HEK293 (cell line): ENCODE measurements at regions not wholly inside any gene's neighbourhood (a gene's known extent, or its start where the extent isn't known, plus 50 kb on each side); places are given as distances from the start of the nearest gene placed in this dataset.
"Not testable (repeated sequence)": the region's sequence is repeated elsewhere in the genome, so short reads cannot be mapped to it uniquely, and the experiment has no call there.

Experiments
- CTCF ChIA-PET: fragments of 350-600 bp; formaldehyde crosslinking; extraction: SDS; loops from one replicate; lab custom pipeline; 2021; ENCODE audit warnings: antibody characterized with exemption; lab: Yijun Ruan, JAX
- POLR2A ChIA-PET: fragments of 300-600 bp; formaldehyde crosslinking; extraction: SDS; loops from one replicate; lab custom pipeline; 2020; ENCODE audit warnings: antibody characterized with exemption, inconsistent platforms; lab: Yijun Ruan, JAX
- H3K27ac ChIP-seq: fragments of 200-500 bp; sonication (Bioruptor generic); 2 replicates; pipeline ENCODE4 v1.5.1; 2014; ENCODE audit warnings: low read depth, low read length, control low read depth, inconsistent platforms; ENCODE audit errors: extremely low read depth
- H3K36me3 ChIP-seq, 2 experiments: fragments of 200-500 bp in 1 of 2; sonication (Bioruptor generic) in 1 of 2; 1 replicate in 1 of 2; 2 replicates in 1 of 2; pipeline ENCODE4 v1.5.1; 2014 to 2017; ENCODE audit warnings: inconsistent platforms in 2 of 2, low read length in 2 of 2; ENCODE audit not compliant: control insufficient read depth in 2 of 2, insufficient read depth in 1 of 2
- H3K4me1 ChIP-seq: fragments of 200-500 bp; sonication (Bioruptor generic); 2 replicates; pipeline ENCODE4 v1.5.1; 2014; ENCODE audit warnings: mild to moderate bottlenecking, low read length, inconsistent platforms; ENCODE audit not compliant: control insufficient read depth, insufficient read depth
- H3K4me3 ChIP-seq: 2 replicates; pipeline ENCODE4 v1.5.1; 2011; ENCODE audit warnings: low read depth, mild to moderate bottlenecking, control low read depth, low read length, moderate library complexity
- H3K9me3 ChIP-seq: fragments of 200-500 bp; sonication (Bioruptor generic); 2 replicates; pipeline ENCODE4 v1.5.1; 2014; ENCODE audit warnings: low read depth, low read length, inconsistent platforms; ENCODE audit not compliant: control insufficient read depth, insufficient read depth
- HOXA7 ChIP-seq: sonication (generic); formaldehyde crosslinking; IDR thresholded peaks from 2 replicates; pipeline ENCODE4 v1.8.1; 2022; ENCODE audit warnings: missing genetic modification reagents, borderline replicate concordance
- SETDB1 ChIP-seq: IDR thresholded peaks from one replicate; pipeline ENCODE4 v1.6.1; 2017; ENCODE audit warnings: mild to moderate bottlenecking, low read length, moderate library complexity, mixed read lengths; ENCODE audit not compliant: insufficient read length
- WT1 ChIP-seq: fragments of 450-650 bp; formaldehyde crosslinking; IDR thresholded peaks from 2 replicates; pipeline ENCODE4 v1.5.1; 2016; ENCODE audit warnings: missing biosample characterization, missing genetic modification characterization
- ZNF521 ChIP-seq: fragments of 450-650 bp; formaldehyde crosslinking; IDR thresholded peaks from 2 replicates; pipeline ENCODE4 v1.5.1; 2017; ENCODE audit warnings: missing biosample characterization, mild to moderate bottlenecking, missing genetic modification characterization
- ZNF585B ChIP-seq: fragments of 450-650 bp; formaldehyde crosslinking; IDR thresholded peaks from 2 replicates; pipeline ENCODE4 v1.5.1; 2016; ENCODE audit warnings: missing biosample characterization, missing genetic modification characterization
- ZNF621 ChIP-seq: fragments of 450-650 bp; formaldehyde crosslinking; IDR thresholded peaks from 2 replicates; pipeline ENCODE4 v1.5.1; 2017; ENCODE audit warnings: missing biosample characterization, missing genetic modification characterization
- ZNF677 ChIP-seq: fragments of 450-650 bp; IDR thresholded peaks from 2 replicates; pipeline ENCODE4 v1.5.0; 2018; ENCODE audit warnings: missing biosample characterization, mild to moderate bottlenecking, missing genetic modification characterization, moderate library complexity
- ZNF843 ChIP-seq: fragments of 450-650 bp; formaldehyde crosslinking; IDR thresholded peaks from 2 replicates; pipeline ENCODE4 v1.5.1; 2016; ENCODE audit warnings: missing biosample characterization, missing genetic modification characterization
- ZSCAN30 ChIP-seq: fragments of 450-650 bp; IDR thresholded peaks from 2 replicates; pipeline ENCODE4 v1.5.1; 2018; ENCODE audit warnings: missing biosample characterization, mild to moderate bottlenecking, missing genetic modification characterization, moderate library complexity
- TF ChIP-seq, protein P1 (sequence below): fragments of 450-650 bp; formaldehyde crosslinking; IDR thresholded peaks from 2 replicates; pipeline ENCODE4 v1.5.1; 2016; ENCODE audit warnings: missing biosample characterization, missing genetic modification characterization, low read depth
- TF ChIP-seq, protein P2 (sequence below): fragments of 450-650 bp; formaldehyde crosslinking; IDR thresholded peaks from 2 replicates; pipeline ENCODE4 v1.5.1; 2016; ENCODE audit warnings: missing biosample characterization, missing genetic modification characterization
- TF ChIP-seq, protein P3 (sequence below): fragments of 450-650 bp; formaldehyde crosslinking; IDR thresholded peaks from 2 replicates; pipeline ENCODE4 v1.5.1; 2016; ENCODE audit warnings: missing biosample characterization, missing genetic modification characterization
- TF ChIP-seq, protein P4 (sequence below): fragments of 450-650 bp; formaldehyde crosslinking; IDR thresholded peaks from 2 replicates; pipeline ENCODE4 v1.5.1; 2017; ENCODE audit warnings: missing biosample characterization, missing genetic modification characterization
- TF ChIP-seq, protein P5 (sequence below): fragments of 450-650 bp; formaldehyde crosslinking; IDR thresholded peaks from 2 replicates; pipeline ENCODE4 v1.5.1; 2016; ENCODE audit warnings: missing biosample characterization, missing genetic modification characterization
- TF ChIP-seq, protein P6 (sequence below): fragments of 450-650 bp; formaldehyde crosslinking; conservative IDR thresholded peaks from 2 replicates; pipeline ENCODE4 v1.5.1; 2016; ENCODE audit warnings: low read depth, missing biosample characterization, missing genetic modification characterization

DNA sequence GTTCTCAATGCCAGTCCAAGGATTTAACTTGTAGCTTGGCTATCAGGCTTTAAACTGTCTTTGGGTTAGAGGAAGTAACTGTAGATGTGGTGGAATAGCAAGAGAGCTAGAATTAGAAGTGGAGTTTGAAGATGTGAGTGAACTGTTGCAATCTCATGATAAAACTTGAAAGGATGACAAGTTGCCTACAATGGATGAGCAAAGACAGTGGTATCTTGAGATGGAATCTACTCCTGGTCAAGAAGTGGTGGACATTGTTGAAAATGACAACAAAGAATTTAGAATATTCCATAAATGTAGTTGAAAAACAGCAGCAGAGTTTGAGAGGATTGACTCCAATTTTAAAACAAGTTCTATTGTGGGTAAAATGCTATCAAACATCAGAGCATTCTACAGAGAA lies 199.0 kb downstream of the DUSP6 start:
- no peaks in the 10 kb centered on the region for H3K4me1 ChIP-seq
- H3K4me3 ChIP-seq: no peak overlapping the region
- ChIA-PET CTCF (no interaction called here), POLR2A (no interaction called here)
- no peaks in the 10 kb centered on the region for H3K9me3 ChIP-seq
- no peak overlapping the region for H3K27ac ChIP-seq
- TF ChIP-seq, protein P1, sequence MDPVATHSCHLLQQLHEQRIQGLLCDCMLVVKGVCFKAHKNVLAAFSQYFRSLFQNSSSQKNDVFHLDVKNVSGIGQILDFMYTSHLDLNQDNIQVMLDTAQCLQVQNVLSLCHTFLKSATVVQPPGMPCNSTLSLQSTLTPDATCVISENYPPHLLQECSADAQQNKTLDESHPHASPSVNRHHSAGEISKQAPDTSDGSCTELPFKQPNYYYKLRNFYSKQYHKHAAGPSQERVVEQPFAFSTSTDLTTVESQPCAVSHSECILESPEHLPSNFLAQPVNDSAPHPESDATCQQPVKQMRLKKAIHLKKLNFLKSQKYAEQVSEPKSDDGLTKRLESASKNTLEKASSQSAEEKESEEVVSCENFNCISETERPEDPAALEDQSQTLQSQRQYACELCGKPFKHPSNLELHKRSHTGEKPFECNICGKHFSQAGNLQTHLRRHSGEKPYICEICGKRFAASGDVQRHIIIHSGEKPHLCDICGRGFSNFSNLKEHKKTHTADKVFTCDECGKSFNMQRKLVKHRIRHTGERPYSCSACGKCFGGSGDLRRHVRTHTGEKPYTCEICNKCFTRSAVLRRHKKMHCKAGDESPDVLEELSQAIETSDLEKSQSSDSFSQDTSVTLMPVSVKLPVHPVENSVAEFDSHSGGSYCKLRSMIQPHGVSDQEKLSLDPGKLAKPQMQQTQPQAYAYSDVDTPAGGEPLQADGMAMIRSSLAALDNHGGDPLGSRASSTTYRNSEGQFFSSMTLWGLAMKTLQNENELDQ (tag by site-specific recombination): no peak
- TF ChIP-seq WT1 (tag by site-specific recombination): no peak
- no peaks in the 10 kb centered on the region for H3K36me3 ChIP-seq

DNA sequence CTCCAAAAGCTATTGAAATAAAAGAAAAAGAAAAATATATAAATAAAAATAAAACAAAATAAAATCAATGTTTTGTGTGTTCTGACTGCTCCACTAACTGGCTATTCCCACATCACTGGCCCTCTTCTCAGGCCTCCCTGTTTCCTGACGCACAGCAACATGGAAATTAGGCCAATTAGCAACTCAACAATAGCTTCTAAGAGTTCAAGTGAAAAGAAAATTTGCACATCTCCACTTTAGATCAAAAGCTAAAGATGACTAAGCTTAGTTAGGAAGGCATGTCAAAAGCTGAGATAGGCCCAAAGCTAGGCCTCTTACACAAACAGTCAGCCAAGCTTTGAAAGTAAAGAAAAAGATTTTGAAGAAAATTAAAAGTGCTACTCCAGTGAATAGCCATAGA lies 200.8 kb downstream of the DUSP6 start:
- Histone ChIP-seq H3K4me3 (no peak overlapping the region), H3K4me1 (no peaks in the 10 kb centered on the region), H3K9me3 (no peaks in the 10 kb centered on the region), H3K27ac (no peak overlapping the region), H3K36me3 (no peaks in the 10 kb centered on the region)
- POLR2A ChIA-PET: interaction anchor here (1.2 kb wide), 1 partner anchor 14 kb away, joined by 3 read pairs; no protein-coding TSS in a partner anchor
- TF ChIP-seq, protein P2, sequence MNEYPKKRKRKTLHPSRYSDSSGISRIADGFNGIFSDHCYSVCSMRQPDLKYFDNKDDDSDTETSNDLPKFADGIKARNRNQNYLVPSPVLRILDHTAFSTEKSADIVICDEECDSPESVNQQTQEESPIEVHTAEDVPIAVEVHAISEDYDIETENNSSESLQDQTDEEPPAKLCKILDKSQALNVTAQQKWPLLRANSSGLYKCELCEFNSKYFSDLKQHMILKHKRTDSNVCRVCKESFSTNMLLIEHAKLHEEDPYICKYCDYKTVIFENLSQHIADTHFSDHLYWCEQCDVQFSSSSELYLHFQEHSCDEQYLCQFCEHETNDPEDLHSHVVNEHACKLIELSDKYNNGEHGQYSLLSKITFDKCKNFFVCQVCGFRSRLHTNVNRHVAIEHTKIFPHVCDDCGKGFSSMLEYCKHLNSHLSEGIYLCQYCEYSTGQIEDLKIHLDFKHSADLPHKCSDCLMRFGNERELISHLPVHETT (tag by site-specific recombination): no peak
- no peak for TF ChIP-seq ZNF677 (tag by site-specific recombination)
- no peak for TF ChIP-seq ZNF521
- TF ChIP-seq HOXA7 (CRISPR knock-in tag): no peak
- CTCF ChIA-PET: interaction anchor here (0.5 to 1.1 kb wide), 3 partner anchors 11 to 162 kb away, joined by 3 to 4 read pairs (median 3); no protein-coding TSS in a partner anchor

DNA sequence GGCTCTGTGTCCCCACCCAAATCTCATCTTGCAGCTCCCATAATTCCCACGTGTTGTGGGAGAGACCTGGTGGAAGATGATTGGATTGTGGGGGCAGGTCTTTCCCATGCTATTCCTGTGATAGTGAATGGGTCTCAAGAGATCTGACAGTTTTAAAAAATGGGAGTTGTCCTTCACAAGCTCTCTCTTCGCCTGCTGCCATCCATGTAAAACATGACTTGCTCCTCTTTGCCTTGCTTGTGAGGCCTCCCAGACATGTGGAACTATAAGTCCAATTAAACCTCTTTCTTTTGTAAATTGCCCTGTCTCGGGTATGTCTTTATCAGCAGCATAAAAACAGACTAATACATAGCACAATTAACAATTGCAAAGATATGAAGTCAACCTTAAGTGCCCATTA lies 201.5 kb downstream of the DUSP6 start:
- H3K4me3 ChIP-seq, H3K27ac ChIP-seq, POLR2A ChIA-PET, H3K9me3 ChIP-seq, H3K4me1 ChIP-seq, H3K36me3 ChIP-seq: not testable (repeated sequence)
- peak; percentile 40 for TF ChIP-seq SETDB1
- CTCF ChIA-PET: interaction anchor here (1.1 kb wide), 1 partner anchor 12 kb away, joined by 3 read pairs; no protein-coding TSS in a partner anchor

DNA sequence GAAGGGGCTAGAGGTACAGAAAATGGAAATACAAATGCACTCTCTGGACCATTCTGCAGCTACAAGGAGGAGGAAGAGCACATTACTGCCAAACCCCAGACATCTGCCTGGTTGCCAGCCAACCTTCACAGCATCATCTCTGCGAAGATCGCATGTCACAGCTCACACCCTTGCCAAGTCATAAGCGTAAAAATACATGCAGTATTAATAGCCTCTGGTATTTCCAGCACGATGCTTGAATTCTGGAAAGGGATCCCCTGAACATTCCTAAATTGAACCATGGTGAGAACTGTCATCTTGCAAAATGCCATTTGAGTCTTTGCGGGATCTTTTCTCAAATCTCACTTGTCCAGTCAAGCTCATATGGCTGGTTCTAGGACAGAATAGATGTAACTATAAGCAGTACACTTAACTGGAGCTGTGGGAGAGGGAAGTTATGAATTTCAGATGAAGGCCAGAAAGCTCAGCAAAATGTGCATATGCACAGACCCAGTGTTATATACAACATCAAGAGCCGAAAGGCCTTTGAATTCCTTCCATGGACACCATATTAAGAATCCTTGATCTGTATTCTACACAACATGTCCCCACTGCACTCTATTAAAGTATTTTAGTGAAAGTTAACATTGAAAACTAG lies 211.6 kb downstream of the DUSP6 start:
- no peak overlapping the region for H3K4me3 ChIP-seq
- H3K27ac ChIP-seq: no peak overlapping the region
- POLR2A ChIA-PET: no interaction called here
- H3K9me3 ChIP-seq: no peaks in the 10 kb centered on the region
- H3K4me1 ChIP-seq: peaks cover 13% of the 10 kb centered on the region
- H3K36me3 ChIP-seq: no peaks in the 10 kb centered on the region
- CTCF ChIA-PET: interaction anchor here (0.8 kb wide), 1 partner anchor 86 kb away, joined by 5 read pairs; no protein-coding TSS in a partner anchor
- TF ChIP-seq, protein P3, sequence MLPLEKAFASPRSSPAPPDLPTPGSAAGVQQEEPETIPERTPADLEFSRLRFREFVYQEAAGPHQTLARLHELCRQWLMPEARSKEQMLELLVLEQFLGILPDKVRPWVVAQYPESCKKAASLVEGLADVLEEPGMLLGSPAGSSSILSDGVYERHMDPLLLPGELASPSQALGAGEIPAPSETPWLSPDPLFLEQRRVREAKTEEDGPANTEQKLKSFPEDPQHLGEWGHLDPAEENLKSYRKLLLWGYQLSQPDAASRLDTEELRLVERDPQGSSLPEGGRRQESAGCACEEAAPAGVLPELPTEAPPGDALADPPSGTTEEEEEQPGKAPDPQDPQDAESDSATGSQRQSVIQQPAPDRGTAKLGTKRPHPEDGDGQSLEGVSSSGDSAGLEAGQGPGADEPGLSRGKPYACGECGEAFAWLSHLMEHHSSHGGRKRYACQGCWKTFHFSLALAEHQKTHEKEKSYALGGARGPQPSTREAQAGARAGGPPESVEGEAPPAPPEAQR (tag by site-specific recombination): no peak
- TF ChIP-seq ZNF621 (tag by site-specific recombination) (no peak), ZSCAN30 (tag by site-specific recombination) (no peak), ZNF843 (tag by site-specific recombination) (no peak), ZNF585B (no peak)
- TF ChIP-seq, protein P4, sequence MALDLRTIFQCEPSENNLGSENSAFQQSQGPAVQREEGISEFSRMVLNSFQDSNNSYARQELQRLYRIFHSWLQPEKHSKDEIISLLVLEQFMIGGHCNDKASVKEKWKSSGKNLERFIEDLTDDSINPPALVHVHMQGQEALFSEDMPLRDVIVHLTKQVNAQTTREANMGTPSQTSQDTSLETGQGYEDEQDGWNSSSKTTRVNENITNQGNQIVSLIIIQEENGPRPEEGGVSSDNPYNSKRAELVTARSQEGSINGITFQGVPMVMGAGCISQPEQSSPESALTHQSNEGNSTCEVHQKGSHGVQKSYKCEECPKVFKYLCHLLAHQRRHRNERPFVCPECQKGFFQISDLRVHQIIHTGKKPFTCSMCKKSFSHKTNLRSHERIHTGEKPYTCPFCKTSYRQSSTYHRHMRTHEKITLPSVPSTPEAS (tag by site-specific recombination): no peak
- TF ChIP-seq, protein P5, sequence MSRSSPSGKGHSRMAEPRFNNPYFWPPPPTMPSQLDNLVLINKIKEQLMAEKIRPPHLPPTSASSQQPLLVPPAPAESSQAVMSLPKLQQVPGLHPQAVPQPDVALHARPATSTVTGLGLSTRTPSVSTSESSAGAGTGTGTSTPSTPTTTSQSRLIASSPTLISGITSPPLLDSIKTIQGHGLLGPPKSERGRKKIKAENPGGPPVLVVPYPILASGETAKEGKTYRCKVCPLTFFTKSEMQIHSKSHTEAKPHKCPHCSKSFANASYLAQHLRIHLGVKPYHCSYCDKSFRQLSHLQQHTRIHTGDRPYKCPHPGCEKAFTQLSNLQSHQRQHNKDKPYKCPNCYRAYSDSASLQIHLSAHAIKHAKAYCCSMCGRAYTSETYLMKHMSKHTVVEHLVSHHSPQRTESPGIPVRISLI (tag by site-specific recombination): no peak
- TF ChIP-seq, protein P6, sequence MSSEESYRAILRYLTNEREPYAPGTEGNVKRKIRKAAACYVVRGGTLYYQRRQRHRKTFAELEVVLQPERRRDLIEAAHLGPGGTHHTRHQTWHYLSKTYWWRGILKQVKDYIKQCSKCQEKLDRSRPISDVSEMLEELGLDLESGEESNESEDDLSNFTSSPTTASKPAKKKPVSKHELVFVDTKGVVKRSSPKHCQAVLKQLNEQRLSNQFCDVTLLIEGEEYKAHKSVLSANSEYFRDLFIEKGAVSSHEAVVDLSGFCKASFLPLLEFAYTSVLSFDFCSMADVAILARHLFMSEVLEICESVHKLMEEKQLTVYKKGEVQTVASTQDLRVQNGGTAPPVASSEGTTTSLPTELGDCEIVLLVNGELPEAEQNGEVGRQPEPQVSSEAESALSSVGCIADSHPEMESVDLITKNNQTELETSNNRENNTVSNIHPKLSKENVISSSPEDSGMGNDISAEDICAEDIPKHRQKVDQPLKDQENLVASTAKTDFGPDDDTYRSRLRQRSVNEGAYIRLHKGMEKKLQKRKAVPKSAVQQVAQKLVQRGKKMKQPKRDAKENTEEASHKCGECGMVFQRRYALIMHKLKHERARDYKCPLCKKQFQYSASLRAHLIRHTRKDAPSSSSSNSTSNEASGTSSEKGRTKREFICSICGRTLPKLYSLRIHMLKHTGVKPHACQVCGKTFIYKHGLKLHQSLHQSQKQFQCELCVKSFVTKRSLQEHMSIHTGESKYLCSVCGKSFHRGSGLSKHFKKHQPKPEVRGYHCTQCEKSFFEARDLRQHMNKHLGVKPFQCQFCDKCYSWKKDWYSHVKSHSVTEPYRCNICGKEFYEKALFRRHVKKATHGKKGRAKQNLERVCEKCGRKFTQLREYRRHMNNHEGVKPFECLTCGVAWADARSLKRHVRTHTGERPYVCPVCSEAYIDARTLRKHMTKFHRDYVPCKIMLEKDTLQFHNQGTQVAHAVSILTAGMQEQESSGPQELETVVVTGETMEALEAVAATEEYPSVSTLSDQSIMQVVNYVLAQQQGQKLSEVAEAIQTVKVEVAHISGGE (tag by site-specific recombination): no peak
